Gastrocnemius medialis (tissue), 4 donors: ENCODE measurements at regions not wholly inside any gene's neighbourhood (a gene's known extent, or its start where the extent isn't known, plus 50 kb on each side); places are given as distances from the start of the nearest gene placed in this dataset.

Source experiments
- ATAC-seq, 2 donors: fragments of 150-250 bp; one replicate each; pipeline ENCODE4 v1.9.1; 2016
- DNase-seq, 2 donors: peaks; one replicate each; pipeline ENCODE4 v3.0.0-alpha.2; 2019
- H3K27ac ChIP-seq, 4 donors: fragments of 200-600 bp; sonication (generic); 1 replicate in 1 of 4; 2 replicates in 3 of 4; pipeline ENCODE4 v1.5.1; 2016 to 2018; ENCODE audit warnings: mild to moderate bottlenecking in 2 of 4, moderate library complexity in 1 of 4
- H3K27me3 ChIP-seq, 3 donors: fragments of 200-600 bp; sonication (generic) in 2 of 3; 1 replicate in 1 of 3; 2 replicates in 2 of 3; pipeline versions ENCODE4 v1.5.1 to v1.6.0; 2016 to 2019; ENCODE audit warnings: mild to moderate bottlenecking in 1 of 3, moderate library complexity in 1 of 3
- H3K36me3 ChIP-seq, 2 donors: fragments of 200-600 bp; sonication (generic) in 1 of 2; one replicate each; pipeline ENCODE4 v1.5.1; 2017 to 2018
- H3K4me1 ChIP-seq, 2 donors: fragments of 200-600 bp; sonication (generic) in 1 of 2; one replicate each; pipeline ENCODE4 v1.5.1; 2016 to 2017; ENCODE audit warnings: mild to moderate bottlenecking in 2 of 2
- H3K4me3 ChIP-seq, 4 donors: fragments of 200-600 bp; sonication (generic) in 3 of 4; 1 replicate in 1 of 4; 2 replicates in 3 of 4; pipeline ENCODE4 v1.5.1; 2016 to 2019; ENCODE audit warnings: mild to moderate bottlenecking in 2 of 4
- H3K9me3 ChIP-seq, 3 donors: fragments of 200-600 bp; sonication (generic) in 2 of 3; 1 replicate in 1 of 3; 2 replicates in 2 of 3; pipeline ENCODE4 v1.5.1; 2016 to 2019
- POLR2A ChIP-seq, 2 donors: fragments of 450-650 bp; IDR thresholded peaks; one replicate each; pipeline ENCODE4 v1.6.1; 2017; ENCODE audit warnings: antibody characterized with exemption in 2 of 2, mild to moderate bottlenecking in 2 of 2, moderate library complexity in 2 of 2
- in situ Hi-C, 4 donors: fragments of 200-750 bp; cut with MboI; loops; one replicate each; pipeline versions ENCODE4 v1.15.0 to v1.8.0; 2017; ENCODE audit warnings: low sequenced_read_pairs in 4 of 4
- intact Hi-C: fragments of 100-400 bp; cut with DNase I; formaldehyde crosslinking; loops from one replicate; pipeline ENCODE4 v1.15.1; 2023; ENCODE audit warnings: low total_unique reads
- TF ChIP-seq, protein P1 (sequence below), 5 experiments: fragments of 450-650 bp in 3 of 5; fragments of 200-600 bp in 2 of 5; sonication (generic) in 2 of 5; IDR thresholded peaks in 4 of 5; conservative IDR thresholded peaks in 1 of 5; 1 replicate in 4 of 5; 2 replicates in 1 of 5; pipeline ENCODE4 v1.5.1; 2016 to 2019; ENCODE audit warnings: antibody characterized with exemption in 5 of 5, mild to moderate bottlenecking in 3 of 5, moderate library complexity in 3 of 5

DNA sequence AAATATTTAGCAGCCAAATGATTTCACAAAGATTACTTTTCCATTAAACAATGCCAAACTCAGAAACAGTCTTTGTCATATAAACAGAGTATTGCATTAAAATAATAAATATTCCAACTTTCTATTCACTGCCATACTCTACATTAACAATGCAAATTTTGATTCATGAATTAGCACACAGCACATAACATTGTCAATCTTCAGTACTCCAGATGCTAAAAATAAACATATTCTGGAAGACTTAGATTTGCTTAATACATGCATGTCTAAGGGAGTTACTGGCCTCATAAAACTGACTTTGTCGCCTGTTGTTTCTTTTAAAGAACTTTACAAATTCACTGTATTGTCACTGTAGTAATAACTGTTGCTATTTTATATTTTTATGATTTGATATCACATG lies 131.6 kb downstream of the TMEM144 start:
- Histone ChIP-seq H3K27me3 (no peaks in the 10 kb centered on the region), H3K27ac (no peak overlapping the region), H3K9me3 (no peaks in the 10 kb centered on the region), H3K36me3 (no peaks in the 10 kb centered on the region), H3K4me3 (no peak overlapping the region), H3K4me1 (no peaks in the 10 kb centered on the region)
- DNase-seq: no peak
- intact Hi-C loops: no loop called here
- TF ChIP-seq, protein P1, sequence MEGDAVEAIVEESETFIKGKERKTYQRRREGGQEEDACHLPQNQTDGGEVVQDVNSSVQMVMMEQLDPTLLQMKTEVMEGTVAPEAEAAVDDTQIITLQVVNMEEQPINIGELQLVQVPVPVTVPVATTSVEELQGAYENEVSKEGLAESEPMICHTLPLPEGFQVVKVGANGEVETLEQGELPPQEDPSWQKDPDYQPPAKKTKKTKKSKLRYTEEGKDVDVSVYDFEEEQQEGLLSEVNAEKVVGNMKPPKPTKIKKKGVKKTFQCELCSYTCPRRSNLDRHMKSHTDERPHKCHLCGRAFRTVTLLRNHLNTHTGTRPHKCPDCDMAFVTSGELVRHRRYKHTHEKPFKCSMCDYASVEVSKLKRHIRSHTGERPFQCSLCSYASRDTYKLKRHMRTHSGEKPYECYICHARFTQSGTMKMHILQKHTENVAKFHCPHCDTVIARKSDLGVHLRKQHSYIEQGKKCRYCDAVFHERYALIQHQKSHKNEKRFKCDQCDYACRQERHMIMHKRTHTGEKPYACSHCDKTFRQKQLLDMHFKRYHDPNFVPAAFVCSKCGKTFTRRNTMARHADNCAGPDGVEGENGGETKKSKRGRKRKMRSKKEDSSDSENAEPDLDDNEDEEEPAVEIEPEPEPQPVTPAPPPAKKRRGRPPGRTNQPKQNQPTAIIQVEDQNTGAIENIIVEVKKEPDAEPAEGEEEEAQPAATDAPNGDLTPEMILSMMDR (IDR thresholded peaks at IDR 0.05 in 4 of 5, conservative IDR thresholded peaks at IDR 0.05 in 1 of 5): no peak
- TF ChIP-seq POLR2A (IDR thresholded peaks at IDR 0.05): no peak
- ATAC-seq: no peak
- in situ Hi-C loops: no loop called here

DNA sequence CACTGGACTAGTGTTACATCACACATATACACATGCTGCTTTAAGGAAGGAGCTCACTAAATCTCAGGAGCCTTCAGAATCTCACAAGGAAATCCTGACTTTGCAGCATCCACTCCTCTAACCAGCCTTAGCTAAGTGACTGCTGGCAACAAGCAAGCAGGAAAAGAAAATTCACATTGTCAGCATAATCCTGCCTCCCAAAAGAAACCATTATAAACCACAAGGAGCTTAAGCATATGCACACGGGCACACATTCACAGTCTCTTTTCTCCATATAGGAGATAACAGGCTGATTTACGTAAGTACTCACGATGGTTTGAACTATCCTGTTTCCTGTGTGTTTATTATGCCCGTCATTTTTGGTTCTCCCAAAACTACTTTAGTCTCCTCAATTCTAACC lies 136.3 kb downstream of the TMEM144 start:
- in situ Hi-C loops (no loop called here), intact Hi-C loops (no loop called here)
- Histone ChIP-seq H3K27ac (no peak overlapping the region), H3K4me1 (no peaks in the 10 kb centered on the region), H3K9me3 (no peaks in the 10 kb centered on the region), H3K27me3 (no peaks in the 10 kb centered on the region), H3K36me3 (no peaks in the 10 kb centered on the region), H3K4me3 (no peak overlapping the region)
- ATAC-seq: no peak
- TF ChIP-seq, protein P1 (IDR thresholded peaks at IDR 0.05 in 4 of 5, conservative IDR thresholded peaks at IDR 0.05 in 1 of 5): no peak
- TF ChIP-seq POLR2A (IDR thresholded peaks at IDR 0.05): no peak
- DNase-seq: no peak

DNA sequence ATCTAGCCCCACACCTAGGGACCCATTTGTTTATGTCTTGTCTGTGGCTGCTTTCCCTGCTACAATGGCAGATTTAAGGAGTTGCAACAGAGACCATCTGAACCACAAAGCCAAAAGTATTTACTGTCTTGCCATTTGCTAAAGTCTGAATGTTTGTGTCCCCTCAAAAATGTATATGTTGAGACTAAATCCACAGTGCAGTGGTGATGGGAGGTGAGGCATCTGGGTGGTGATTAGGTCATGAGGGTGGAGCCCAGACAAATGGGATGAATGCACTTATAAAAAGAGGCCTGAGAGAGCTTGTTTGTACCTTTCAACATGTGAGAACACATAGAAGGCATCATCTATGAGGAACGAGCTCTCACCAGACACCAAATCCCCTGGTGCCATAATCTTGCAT lies 137.3 kb downstream of the TMEM144 start:
- Histone ChIP-seq H3K9me3 (no peaks in the 10 kb centered on the region), H3K4me3 (no peak overlapping the region), H3K4me1 (no peaks in the 10 kb centered on the region), H3K27me3 (no peaks in the 10 kb centered on the region), H3K36me3 (no peaks in the 10 kb centered on the region), H3K27ac (no peak overlapping the region)
- no peak for ATAC-seq
- intact Hi-C loops (no loop called here), in situ Hi-C loops (no loop called here)
- TF ChIP-seq, protein P1 (IDR thresholded peaks at IDR 0.05 in 4 of 5, conservative IDR thresholded peaks at IDR 0.05 in 1 of 5): no peak
- no peak for TF ChIP-seq POLR2A (IDR thresholded peaks at IDR 0.05)
- DNase-seq: no peak

DNA sequence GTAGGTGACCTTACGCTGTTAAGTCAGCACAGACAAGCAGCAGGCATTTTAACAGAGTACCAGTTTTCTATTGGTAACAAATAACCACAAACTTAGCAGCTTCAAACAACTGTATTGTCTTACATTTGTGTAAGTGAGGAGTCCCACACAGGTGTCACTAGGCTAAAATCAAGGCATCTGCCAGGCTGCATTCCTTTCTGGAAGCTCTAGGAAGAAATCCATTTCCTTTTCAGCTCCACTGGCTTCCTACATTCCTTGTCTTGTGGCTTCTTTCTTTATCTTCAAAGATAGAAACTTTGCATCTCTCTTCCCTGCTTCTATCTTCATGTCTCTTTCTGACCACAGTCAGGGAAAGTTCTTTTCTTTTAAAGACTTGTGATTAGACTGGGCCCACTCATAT lies 139.9 kb downstream of the TMEM144 start:
- no peak for ATAC-seq
- intact Hi-C loops (no loop called here), in situ Hi-C loops (no loop called here)

More for the DNA sequence above, 139.9 kb downstream of the TMEM144 start:
- Histone ChIP-seq H3K9me3 (no peaks in the 10 kb centered on the region), H3K27me3 (no peaks in the 10 kb centered on the region), H3K4me1 (no peaks in the 10 kb centered on the region), H3K4me3 (no peak overlapping the region), H3K27ac (no peak overlapping the region), H3K36me3 (no peaks in the 10 kb centered on the region)
- TF ChIP-seq, protein P1 (IDR thresholded peaks at IDR 0.05 in 4 of 5, conservative IDR thresholded peaks at IDR 0.05 in 1 of 5): no peak
- TF ChIP-seq POLR2A (IDR thresholded peaks at IDR 0.05): no peak
- DNase-seq: no peak
